GM21619 (cell line): ENCODE measurements at regions not wholly inside any gene's neighbourhood (a gene's known extent, or its start where the extent isn't known, plus 50 kb on each side); places are given as distances from the start of the nearest gene placed in this dataset.
A peak's percentile ranks its signal among the peaks of the same experiment; 100 is the strongest.

ENCODE experiments used
- ATAC-seq: cut with Tn5 transposase; IDR thresholded peaks from one replicate; pipeline ENCODE4 v1.9.1; 2021; ENCODE audit not compliant: unreplicated experiment

DNA sequence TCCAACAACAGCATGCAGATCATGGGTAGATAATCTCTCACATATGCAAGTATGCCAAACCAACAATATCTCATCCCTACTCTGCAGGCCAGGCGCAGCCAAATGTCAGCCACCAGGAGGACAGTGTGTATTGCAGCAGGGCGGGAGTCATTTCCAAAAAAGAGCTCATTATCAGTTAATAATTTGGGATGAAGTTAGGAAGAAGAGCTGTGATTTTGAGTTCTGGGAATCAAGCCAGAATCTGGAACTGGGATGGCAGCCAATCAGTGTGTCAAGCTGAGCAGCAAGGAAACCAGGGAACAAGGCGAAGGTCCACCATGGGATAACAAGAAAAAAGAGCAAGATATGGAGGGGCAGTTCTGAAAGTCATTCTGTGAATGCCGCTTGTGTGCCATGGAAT, 88.2 kb upstream of the CAMK2D start:
- no peak for ATAC-seq

DNA sequence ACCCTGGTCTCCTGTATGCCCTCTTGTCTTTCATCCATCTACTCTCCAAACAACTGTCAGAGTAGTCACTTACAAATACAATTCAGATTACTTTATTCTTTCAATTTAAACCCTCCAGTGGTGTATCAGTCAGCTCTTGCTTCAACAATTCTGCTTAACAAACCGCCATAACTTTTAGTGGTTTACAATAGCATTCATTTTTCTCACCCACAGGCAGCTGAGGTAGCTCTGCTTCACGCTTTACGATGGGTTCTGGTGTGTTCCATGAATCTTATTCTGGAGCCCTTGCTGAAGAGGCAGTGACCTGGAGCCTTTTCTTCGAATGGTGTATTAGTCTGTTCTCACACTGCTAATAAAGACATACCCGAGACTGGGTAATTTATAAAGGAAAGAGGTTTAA, 86.2 kb upstream of the CAMK2D start:
- no peak for ATAC-seq

DNA sequence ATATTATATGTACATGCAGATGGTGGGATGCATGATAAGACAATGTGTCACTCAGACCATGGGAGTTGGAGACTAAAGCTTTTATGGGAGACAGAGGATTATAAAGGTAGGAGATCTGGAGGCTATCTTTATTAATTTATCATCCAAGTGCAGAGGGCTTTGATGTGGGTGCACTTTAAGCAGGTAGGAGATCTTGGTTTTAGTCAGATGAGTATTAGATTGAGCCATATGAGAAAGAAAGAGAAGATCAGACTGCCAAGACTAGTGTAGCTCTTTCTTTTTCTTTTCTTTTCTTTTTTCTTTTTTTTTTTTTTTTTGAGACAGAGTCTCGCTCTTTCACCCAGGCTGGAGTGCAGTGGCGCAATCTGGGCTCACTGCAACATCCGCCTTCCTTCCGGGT, 84.9 kb upstream of the CAMK2D start:
- ATAC-seq, result no peak

DNA sequence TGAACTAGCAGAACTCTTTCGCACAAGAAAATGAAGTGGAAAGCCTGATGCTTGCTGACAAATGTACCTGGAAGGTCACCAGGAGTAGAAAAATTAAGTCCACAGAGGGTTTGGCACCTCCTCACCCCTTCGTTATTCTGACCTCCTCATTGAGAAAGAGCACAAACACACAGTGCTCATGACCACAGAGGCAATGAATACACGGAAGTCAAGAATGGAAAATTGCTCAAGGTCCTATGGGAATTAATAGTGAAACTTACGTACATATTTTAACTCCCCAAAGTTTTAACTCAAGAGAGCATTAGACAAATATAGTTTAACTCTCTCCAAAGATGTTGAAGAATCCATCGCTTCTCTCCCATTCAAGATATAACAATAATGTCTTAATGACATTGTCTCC, 83.6 kb upstream of the CAMK2D start:
- ATAC-seq, result no peak

DNA sequence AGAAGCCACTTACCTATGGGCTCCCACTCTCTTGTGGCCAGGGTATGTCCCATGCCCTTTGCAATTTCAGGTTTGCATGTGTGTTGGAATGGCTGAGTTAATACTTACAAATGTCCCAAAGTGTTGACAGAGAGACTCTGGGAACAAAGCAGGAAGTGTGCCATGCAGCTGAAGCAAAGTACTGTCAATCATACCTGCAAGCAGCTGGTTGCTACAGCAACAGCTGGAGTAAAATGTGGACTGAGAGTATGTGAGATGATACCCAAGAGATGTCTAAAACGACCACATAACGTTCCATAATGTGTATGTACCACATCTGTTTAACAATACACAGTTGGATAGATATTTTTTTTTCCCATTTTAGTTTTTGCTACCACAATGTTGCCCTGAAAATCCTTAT, 82.8 kb upstream of the CAMK2D start:
- ATAC-seq, result no peak

DNA sequence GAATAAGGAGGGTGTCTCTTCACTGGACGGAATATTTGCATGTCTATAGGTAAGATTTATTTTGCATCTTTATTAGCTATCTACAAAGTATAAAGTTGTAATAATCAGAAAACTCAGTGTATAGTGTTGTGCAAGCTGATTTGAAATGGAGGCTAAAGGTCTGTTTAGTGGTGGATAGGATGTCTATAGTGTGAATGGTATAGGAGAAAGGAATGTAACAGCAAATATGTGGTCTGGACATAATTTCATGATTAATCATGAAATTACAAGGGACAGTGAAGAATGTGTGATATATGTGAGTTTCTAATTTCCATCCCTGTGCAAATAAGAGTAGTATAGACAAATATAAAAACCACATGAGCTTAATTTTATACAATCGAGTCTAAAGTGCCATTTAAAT, 79.3 kb upstream of the CAMK2D start:
- no peak for ATAC-seq

DNA sequence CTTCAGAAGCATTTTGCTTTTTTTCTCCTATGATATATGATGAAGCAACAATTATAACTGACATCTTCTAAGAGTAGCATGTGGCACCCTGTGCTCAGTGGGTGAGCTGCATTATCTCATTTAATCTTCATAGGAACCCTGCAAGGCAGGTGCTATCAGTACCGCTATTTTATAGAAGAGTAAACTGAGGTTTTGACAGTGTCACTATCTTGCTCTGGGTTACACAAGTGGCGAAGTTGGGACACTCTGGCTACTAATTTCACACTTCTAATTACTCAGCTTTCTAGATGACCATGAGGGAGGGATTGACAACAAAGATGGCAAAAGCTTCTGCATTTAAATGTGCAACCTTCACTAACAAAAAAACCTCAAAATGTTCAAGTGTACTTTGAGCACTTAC, 76.9 kb upstream of the CAMK2D start:
- ATAC-seq, result no peak

DNA sequence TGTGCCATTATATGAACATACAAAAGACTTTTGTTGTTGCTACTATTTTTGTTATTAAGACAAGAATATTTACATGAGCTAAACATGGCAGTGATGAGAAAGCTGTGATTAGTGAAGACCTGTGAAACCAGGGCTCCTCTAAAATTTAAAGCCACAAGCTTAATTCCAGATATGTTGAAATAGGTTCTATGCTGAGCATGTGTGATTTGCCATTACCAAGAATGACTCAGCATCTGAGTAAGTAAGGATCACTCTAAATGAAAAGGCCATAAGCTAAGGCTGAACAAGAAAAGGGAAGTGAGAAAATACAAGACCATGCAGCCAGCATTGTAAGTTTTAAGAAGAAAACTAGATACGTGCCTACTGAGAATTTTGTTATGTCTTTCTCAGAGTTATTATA, 75.9 kb upstream of the CAMK2D start:
- ATAC-seq, result peak; percentile 100

DNA sequence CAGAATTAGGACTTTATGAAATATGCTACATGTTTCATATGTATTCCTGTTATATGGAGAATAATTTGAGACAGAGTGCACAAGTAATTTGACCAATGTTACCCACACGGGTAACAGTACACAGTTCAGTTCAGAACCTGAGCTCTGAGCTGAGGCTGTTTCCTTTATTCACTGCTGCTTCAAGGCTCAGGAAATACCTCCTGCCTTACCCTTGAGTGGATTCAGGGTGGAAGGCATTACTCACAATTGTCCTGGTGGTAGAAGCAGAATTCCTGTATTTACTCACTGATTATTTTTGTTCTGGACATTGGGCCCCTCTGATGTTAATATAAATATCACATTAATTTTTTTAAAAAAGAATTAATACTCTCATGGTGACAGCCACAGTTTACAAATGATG, 73.5 kb upstream of the CAMK2D start:
- ATAC-seq, result no peak

DNA sequence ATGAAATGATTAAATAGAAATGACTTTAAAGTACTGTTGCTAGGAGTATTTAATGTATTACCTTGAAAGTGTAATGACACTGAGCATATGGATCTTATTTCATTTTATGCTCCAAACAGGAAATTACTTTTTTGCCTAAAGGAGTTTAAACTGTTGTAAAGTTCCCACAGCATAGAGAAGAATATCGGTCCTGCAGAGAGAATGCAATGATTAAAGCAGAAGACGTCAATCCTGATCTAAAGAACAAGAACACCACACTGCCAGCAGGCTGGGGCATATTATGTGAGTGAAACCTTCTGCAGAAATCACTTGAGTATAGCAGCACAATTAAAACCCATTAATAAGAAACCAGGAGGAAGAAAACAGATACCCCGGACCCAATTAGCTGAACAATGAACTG, 72.8 kb upstream of the CAMK2D start:
- ATAC-seq, result no peak

DNA sequence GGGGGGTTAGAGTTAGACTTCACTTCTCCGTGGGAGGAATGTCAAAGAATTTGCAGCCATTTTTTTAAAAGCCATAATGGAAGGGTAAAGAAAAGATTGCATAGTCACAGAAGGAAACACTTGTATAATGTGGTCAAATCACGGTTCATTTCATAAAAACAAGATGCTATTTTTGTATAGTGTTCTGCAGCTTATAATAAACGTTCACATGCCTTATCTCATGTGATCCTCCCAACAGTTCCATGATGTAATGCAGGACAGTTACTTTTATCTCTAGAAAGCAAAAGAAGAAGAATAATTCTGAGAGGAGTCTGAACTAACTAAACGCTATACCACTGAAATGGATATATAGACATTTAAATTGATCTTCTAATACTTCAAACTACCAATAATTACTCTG, 71.3 kb upstream of the CAMK2D start:
- no peak for ATAC-seq

DNA sequence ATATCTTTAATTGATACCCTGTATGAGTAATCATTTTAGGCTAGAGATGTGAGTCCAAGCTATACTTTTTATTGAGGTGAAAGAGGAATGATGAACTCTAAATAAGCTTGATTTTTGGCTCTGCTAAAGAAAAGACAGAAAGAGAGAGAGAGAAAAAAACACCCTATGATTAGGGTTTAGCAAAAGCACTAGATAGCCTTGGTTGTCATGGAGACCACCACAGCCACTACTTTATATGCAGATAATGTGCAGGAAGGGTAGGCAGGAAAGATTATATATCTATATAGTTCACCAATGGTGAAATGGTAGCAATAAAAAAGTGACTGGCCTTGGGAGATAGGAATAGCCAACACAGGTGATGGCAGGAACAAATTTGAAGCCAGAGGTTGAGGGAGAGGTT, 69.9 kb upstream of the CAMK2D start:
- no peak for ATAC-seq

DNA sequence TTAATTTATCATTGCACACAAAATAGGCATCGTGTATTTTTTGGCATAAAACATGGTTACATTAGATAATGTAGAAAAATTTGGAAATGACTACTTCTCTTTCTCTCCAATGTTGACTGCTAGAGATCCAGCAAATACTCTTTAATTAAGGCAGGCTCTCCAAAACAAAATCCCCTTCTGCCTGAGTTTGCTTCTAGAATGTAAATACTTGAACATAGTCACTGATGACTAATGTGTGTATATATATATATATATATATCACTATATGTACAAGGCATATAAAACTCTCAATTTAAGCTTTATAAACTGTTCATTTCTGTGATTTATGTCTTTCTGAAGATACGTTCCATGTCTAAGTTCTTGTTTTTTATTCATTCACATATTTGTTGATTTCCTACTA, 67.2 kb upstream of the CAMK2D start:
- ATAC-seq, result no peak

DNA sequence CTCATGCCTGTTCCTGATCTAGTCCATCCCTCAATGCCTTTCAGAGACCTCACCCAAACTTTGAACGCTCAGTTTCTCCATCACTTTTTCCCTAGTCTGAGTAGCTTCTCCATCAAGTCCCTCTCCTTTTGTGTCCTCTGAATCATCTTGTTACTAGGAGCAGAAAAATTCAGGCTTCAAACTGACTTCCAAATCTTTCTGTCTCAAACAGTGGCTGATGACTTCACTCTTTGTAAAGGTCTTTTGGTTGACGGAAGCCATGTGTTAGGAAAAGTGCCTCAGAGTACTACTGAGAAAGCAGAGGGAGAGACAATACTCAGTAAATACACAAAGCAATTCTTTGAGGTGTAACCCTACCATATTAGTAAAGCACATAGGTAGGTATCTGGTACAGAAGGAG, 65.7 kb upstream of the CAMK2D start:
- ATAC-seq, result no peak

DNA sequence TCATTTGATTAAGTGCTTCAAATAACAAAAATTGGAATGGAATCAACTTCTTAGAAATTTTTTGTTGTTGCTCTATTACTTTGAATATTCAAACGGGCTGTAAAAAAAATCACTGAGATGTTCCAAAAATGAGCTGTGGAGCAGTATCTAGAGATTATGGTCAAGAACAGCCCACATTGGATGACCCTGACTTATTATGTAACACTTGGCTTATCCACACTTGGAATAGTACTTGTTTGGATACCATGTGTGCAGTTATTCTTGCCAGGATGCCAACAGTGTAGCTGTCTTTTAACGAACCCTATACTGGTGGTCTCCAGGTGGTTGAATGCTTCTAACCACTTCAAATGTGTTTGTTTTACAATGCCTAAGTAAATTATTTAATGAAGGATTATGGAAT, 64.9 kb upstream of the CAMK2D start:
- ATAC-seq, result no peak

DNA sequence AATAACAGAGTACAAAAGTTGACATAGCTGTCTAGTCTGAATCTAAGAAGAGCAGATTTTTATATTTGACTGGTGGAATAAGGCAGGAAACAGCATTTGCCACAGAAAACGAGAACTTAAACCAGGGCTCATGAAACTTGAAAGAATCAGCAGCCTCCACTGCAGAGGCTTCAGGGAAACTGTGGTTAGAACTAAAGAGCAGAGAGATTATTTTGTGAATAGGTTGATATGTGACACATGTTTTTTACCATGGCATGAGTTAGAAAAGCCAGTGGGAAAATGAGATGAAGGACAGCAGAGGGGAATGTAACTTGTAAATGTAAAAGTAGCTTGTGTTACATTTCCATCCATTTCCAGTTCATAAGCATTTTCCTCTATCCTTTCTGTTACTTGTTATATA, 63.7 kb upstream of the CAMK2D start:
- peak; percentile 58 for ATAC-seq

DNA sequence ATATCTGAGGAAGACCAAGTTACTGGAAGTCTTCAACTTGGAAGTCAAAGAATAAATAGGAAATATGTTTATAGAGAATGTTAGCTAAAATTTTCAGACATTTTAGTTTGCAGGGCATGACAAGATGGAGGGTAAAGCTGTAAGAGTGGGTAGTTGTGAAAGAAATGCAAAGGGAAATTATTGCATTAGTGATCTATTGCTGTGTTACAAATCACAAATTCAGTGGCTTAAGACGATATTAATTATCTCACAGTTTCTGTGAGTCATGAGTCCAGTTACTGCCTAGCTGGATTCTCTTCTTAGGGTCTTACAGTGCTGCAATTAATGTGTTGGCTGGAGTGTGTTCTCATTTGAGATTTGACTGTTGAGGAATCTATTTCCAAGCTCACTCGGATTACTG, 62.9 kb upstream of the CAMK2D start:
- no peak for ATAC-seq

DNA sequence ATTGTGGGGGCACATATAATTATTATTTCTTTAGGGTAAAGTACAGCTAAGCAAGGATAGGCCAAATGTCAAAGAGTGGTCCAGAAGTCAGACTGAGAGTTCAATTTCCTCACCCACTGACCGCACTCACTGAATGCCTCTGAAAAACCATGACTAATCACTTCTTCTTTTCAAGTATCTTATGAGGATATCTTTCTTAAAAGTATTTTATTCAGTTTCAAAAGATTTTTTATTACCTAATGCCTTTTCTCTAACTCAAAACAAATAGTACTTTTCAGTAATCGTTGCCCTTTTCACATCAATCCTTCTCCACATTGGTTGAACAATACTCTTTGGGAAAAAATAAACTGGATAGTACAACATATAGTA, 61.7 kb upstream of the CAMK2D start:
- peak; percentile 65 for ATAC-seq

DNA sequence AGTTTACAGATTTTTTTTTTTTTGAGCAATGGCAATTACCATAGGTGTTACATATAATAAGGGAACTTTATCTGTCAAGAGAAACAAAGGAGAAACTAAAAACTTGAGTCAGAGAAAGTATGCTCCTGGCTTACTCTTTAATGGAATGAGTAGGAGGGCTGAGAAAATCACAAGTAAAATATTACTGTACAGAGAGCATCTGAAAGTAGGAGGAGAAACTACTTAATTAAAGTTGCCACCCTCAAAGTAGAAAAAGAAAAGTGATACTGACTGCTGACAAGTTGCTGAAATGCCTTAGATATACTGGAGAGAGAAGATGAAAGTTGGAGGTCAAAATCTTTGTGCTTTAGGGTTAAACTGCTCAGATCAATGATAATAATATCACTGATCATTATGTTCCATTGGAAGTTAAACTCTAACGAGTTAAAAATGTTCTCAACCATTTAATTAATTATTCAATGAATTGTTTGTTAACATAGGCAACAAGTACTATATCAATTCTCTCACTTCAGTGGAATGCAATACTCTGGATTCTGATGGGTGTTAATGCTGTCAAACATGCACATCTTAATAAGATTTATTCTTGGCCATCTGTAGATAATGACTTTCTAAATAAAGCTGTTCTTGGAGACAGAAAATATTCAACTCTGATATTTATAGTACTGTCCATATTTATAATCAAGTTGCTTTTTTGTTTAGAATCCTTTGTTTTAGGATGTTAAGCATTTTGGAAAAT, 61.2 kb upstream of the CAMK2D start:
- peak; percentile 71 for ATAC-seq

DNA sequence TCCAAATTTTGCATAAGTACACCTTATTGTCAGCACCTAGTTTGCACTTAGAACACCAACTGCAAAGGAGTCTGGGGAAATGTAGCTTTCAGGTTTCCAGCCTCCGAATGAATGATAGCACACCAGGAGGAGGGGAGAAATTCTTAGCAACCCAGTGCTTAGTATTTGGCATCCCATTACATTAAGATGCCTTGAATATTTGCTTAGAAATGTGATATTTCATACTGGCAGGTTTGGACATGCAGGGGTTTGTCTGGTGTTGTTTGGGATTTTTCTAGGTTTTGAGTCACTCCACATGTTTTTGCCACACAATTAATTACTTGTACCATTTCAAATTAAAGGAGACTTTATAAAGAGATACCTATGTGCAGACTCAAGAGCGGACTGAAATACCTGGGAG, 60.3 kb upstream of the CAMK2D start:
- no peak for ATAC-seq

DNA sequence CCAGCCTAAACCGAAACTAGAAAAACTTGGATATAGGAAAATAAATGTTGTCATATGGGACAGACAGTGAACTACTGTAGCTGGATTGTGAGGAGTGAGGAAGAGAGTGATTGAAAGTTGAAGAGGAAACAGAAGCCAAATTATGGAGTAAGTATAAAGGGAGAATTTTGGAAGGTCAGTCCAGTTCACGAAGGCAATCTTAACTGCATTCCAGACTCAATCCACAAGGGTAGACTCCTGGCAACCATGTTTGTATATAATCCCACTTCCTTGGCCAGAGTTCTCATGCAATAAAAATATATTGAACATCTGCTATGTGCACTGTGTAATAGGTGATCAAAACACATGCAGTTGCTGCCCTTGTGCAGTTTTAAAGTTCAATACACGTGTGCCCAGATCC, 58.6 kb upstream of the CAMK2D start:
- no peak for ATAC-seq

DNA sequence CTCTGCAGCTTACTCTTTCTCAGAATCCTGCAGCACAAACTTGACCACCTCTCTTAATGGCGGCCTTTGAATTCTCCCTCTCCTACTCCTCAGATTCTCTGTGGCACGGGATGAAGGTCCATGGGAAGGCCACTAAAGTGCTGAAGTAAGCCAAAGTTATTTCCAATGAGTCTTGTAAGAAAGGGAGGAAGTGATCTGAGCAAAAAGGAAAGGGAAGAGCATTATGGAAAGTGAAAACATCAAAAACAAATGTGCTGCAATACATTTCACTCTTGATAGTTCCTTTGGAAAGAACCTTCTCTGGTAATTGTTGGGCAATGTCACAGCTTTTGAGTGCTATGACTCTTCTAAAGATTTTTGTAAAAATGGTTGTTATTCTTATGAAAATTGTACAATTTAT, 54.3 kb upstream of the CAMK2D start:
- no peak for ATAC-seq

DNA sequence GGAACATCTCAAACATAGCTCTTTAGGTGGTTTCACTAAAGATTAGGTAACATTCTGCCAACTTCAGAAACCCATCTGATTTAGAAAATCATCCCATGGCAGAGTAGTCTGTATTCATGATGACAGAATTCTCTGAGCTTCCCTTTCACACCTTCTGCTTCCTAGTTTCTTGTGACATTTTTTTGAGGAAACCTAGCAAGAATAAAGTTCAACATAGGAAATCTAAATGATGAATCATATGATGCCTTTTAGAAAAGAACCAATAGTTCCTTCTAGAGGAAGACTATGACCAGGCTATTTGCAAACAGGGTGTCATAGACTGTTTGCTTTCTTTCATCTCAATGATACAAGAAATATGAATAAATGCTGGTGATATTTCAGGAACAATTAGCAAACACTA, 49.8 kb upstream of the CAMK2D start:
- no peak for ATAC-seq
